SU-DHL-6 (cell line): ENCODE measurements at regions not wholly inside any gene's neighbourhood (a gene's known extent, or its start where the extent isn't known, plus 50 kb on each side); places are given as distances from the start of the nearest gene placed in this dataset.

Source experiments
- EZH2phosphoT487 ChIP-seq: fragments of 200-600 bp; sonication (generic), shearing (Covaris generic); conservative IDR thresholded peaks from 2 replicates; pipeline ENCODE4 v1.6.1; 2018; ENCODE audit warnings: mild to moderate bottlenecking, antibody characterized with exemption, low read length, moderate library complexity, mixed read lengths
- TF ChIP-seq, protein P1 (sequence below): fragments of 200-600 bp; sonication (generic); IDR thresholded peaks from one replicate; pipeline ENCODE4 v1.5.1; 2017; ENCODE audit warnings: antibody characterized with exemption, mild to moderate bottlenecking, low read length, moderate library complexity; ENCODE audit not compliant: insufficient read depth, poor library complexity, severe bottlenecking

DNA sequence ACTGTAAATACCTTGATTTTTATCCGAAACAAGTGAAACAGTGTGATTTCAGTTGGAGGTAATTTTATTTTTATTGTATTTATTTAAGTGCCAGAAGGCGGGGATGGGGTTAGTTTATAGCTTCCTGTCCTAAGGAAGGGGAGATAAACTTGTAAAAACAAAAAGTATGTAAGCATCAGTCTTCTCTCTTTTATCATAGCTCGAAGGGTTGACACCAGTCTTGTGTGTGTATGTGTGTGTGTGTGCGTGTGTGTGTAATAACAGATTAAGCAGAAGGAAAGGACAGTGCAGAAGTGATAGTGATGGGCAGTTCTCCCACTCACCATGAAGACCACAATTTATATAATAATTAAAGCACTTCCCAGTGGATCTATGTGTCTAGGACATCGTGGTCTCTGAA lies 793.3 kb downstream of the PLCL1 start:
- TF ChIP-seq, protein P1, sequence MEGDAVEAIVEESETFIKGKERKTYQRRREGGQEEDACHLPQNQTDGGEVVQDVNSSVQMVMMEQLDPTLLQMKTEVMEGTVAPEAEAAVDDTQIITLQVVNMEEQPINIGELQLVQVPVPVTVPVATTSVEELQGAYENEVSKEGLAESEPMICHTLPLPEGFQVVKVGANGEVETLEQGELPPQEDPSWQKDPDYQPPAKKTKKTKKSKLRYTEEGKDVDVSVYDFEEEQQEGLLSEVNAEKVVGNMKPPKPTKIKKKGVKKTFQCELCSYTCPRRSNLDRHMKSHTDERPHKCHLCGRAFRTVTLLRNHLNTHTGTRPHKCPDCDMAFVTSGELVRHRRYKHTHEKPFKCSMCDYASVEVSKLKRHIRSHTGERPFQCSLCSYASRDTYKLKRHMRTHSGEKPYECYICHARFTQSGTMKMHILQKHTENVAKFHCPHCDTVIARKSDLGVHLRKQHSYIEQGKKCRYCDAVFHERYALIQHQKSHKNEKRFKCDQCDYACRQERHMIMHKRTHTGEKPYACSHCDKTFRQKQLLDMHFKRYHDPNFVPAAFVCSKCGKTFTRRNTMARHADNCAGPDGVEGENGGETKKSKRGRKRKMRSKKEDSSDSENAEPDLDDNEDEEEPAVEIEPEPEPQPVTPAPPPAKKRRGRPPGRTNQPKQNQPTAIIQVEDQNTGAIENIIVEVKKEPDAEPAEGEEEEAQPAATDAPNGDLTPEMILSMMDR: no peak
- TF ChIP-seq EZH2phosphoT487: no peak
